ENCODE measurements at regions not wholly inside any gene's neighbourhood (a gene's known extent, or its start where the extent isn't known, plus 50 kb on each side); places are given as distances from the start of the nearest gene placed in this dataset.

DNA sequence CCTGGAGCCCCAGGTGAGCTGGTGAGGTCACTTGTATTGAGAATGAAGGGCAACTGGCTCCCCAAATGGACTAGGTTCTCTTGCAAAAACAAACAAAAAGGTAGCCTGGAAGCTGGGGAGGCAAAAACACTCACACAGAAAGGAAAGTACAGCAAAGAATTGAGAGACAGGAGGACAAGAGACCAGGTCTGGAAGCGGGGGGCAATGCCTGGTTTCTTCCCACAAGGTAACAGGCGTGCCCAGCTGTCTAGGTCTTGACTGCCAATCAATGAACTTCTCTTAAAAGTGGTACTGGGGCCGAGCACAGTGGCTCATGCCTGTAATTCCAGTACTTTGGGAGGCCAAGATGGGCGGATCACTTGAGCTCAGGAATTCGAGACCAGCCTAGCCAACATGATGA is 356.4 kb upstream of the TSHZ3 start:
- TF ChIP-seq CTCF (conservative IDR thresholded peaks at IDR 0.05; ENCODE audit: low read length) (no peak), EZH2phosphoT487 (IDR thresholded peaks at IDR 0.05; ENCODE audit: borderline replicate concordance, low read depth, low read length) (no peak)
